Liver (tissue), 3 donors: ENCODE measurements at regions not wholly inside any gene's neighbourhood (a gene's known extent, or its start where the extent isn't known, plus 50 kb on each side); places are given as distances from the start of the nearest gene placed in this dataset.

Experiments used
- ATF3 ChIP-seq: IDR thresholded peaks from 2 replicates; pipeline ENCODE4 v1.6.1; 2016; ENCODE audit warnings: antibody characterized with exemption
- CTCF ChIP-seq: fragments of 150-350 bp; IDR thresholded peaks from 2 replicates; pipeline ENCODE4 v1.5.1; 2017; ENCODE audit warnings: improper control_type of control experiment, low read depth, low read length; ENCODE audit not compliant: missing input control
- FOXA1 ChIP-seq: IDR thresholded peaks from 2 replicates; pipeline ENCODE4 v1.6.1; 2016; ENCODE audit warnings: antibody characterized with exemption
- GABPA ChIP-seq, 2 donors: IDR thresholded peaks in 1 of 2; conservative IDR thresholded peaks in 1 of 2; 2 replicates each; pipeline ENCODE4 v1.6.1; 2016; ENCODE audit warnings: antibody characterized with exemption in 2 of 2, mild to moderate bottlenecking in 1 of 2, moderate library complexity in 1 of 2
- HNF4A ChIP-seq, 2 donors: conservative IDR thresholded peaks; 2 replicates each; pipeline ENCODE4 v1.6.1; 2016; ENCODE audit warnings: antibody characterized with exemption in 2 of 2, mild to moderate bottlenecking in 2 of 2
- HNF4G ChIP-seq: IDR thresholded peaks from 2 replicates; pipeline ENCODE4 v1.6.1; 2016; ENCODE audit warnings: antibody characterized with exemption
- JUND ChIP-seq, 2 donors: IDR thresholded peaks; 2 replicates each; pipeline ENCODE4 v1.6.1; 2016; ENCODE audit warnings: antibody characterized with exemption in 2 of 2
- MAX ChIP-seq: IDR thresholded peaks from 2 replicates; pipeline ENCODE4 v1.6.1; 2016; ENCODE audit warnings: antibody characterized with exemption
- NR2F2 ChIP-seq: IDR thresholded peaks from 2 replicates; pipeline ENCODE4 v1.6.1; 2016; ENCODE audit warnings: antibody characterized with exemption
- TAF1 ChIP-seq: conservative IDR thresholded peaks from 2 replicates; pipeline ENCODE4 v1.6.1; 2016; ENCODE audit warnings: antibody characterized with exemption, mild to moderate bottlenecking
- YY1 ChIP-seq: IDR thresholded peaks from 2 replicates; pipeline ENCODE4 v1.6.1; 2016; ENCODE audit warnings: antibody characterized with exemption, mild to moderate bottlenecking
- donor health status: healthy.
- donor health status: healthy.

DNA sequence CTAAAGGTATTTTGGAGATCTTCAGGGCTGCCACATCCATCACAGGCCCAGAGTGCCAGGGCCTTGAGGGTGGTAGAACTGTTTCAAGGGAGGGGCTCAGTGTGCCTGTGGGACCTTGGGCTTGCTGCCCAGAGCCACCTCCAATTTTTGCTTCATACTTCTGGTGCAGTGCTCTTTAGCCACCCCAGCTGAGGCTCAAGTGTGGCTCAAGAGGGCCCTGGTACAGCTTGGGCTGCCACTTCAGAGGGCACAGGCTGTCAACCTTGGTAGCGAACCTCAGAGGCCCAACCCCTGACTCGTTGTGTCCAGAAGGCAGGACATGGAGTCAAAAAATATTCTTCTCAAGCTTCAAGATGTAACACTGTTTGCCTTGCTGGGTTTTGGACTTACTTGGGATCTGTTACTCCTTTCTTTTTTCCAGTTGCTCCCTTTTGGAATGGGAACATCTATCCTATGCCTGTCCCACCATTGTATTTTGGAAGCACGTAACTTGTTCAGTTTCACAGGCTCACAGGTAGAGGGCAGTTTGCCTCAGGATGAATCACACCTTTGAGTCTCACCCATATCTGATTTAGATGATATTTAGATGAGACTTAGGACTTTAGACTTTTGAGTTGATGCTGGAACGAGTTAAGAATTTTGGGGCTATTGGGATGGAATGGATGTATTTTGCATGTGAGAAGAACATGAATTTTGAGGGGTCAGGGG is 224.8 kb downstream of the RPS24 start:
- TF ChIP-seq FOXA1 (no peak), CTCF (peak; percentile 24), JUND (IDR thresholded peaks at IDR 0.05) (no peak), YY1 (no peak), ATF3 (no peak), GABPA (IDR thresholded peaks at IDR 0.05 in 1 of 2, conservative IDR thresholded peaks at IDR 0.05 in 1 of 2) (no peak), MAX (no peak), HNF4G (no peak), NR2F2 (no peak), HNF4A (conservative IDR thresholded peaks at IDR 0.05) (no peak), TAF1 (no peak)
